BJ (cell line): ENCODE measurements at regions not wholly inside any gene's neighbourhood (a gene's known extent, or its start where the extent isn't known, plus 50 kb on each side); places are given as distances from the start of the nearest gene placed in this dataset.
A peak's percentile ranks its signal among the peaks of the same experiment; 100 is the strongest.

ENCODE experiments used
- CTCF ChIA-PET: fragments of 350-600 bp; formaldehyde crosslinking; extraction: SDS; loops from one replicate; lab custom pipeline; 2021; ENCODE audit warnings: antibody characterized with exemption, inconsistent platforms; lab: Yijun Ruan, JAX
- POLR2A ChIA-PET: fragments of 300-600 bp; sonication (Branson Sonifier 250); formaldehyde crosslinking; extraction: SDS; loops from one replicate; lab custom pipeline; 2021; ENCODE audit warnings: antibody characterized with exemption; lab: Charles Lee
- DNase-seq: peaks from one replicate; pipeline ENCODE4 v3.0.0-alpha.2; 2011; ENCODE audit warnings: low read depth
- H3K27me3 ChIP-seq: 2 replicates; pipeline ENCODE4 v1.6.0; 2011; ENCODE audit warnings: low read length; ENCODE audit not compliant: control insufficient read depth, insufficient read depth
- H3K36me3 ChIP-seq: 2 replicates; pipeline ENCODE4 v1.5.1; 2011; ENCODE audit warnings: low read length; ENCODE audit not compliant: control insufficient read depth, insufficient read depth
- H3K4me3 ChIP-seq: 2 replicates; pipeline ENCODE4 v1.5.1; 2011; ENCODE audit warnings: low read depth, mild to moderate bottlenecking, control low read depth, low read length
- TF ChIP-seq, protein P1 (sequence below): IDR thresholded peaks from 2 replicates; pipeline ENCODE4 v1.5.1; 2011; ENCODE audit warnings: low read depth, mild to moderate bottlenecking, control low read depth, inconsistent platforms, low read length, moderate library complexity; ENCODE audit not compliant: insufficient read depth

GRCh38 chr13:79646880-79647279 lies 165.9 kb downstream of the NDFIP2 start:
- ChIA-PET POLR2A (no interaction called here), CTCF (no interaction called here)
- no peaks in the 10 kb centered on the region for H3K36me3 ChIP-seq
- no peak for DNase-seq
- no peaks in the 10 kb centered on the region for H3K27me3 ChIP-seq
- H3K4me3 ChIP-seq, result no peak overlapping the region
- TF ChIP-seq, protein P1, sequence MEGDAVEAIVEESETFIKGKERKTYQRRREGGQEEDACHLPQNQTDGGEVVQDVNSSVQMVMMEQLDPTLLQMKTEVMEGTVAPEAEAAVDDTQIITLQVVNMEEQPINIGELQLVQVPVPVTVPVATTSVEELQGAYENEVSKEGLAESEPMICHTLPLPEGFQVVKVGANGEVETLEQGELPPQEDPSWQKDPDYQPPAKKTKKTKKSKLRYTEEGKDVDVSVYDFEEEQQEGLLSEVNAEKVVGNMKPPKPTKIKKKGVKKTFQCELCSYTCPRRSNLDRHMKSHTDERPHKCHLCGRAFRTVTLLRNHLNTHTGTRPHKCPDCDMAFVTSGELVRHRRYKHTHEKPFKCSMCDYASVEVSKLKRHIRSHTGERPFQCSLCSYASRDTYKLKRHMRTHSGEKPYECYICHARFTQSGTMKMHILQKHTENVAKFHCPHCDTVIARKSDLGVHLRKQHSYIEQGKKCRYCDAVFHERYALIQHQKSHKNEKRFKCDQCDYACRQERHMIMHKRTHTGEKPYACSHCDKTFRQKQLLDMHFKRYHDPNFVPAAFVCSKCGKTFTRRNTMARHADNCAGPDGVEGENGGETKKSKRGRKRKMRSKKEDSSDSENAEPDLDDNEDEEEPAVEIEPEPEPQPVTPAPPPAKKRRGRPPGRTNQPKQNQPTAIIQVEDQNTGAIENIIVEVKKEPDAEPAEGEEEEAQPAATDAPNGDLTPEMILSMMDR, result no peak

- TF ChIP-seq, protein P1, result no peak
- ChIA-PET POLR2A (no interaction called here), CTCF (no interaction called here)
- no peaks in the 10 kb centered on the region for H3K36me3 ChIP-seq
- no peak for DNase-seq
- no peaks in the 10 kb centered on the region for H3K27me3 ChIP-seq
- no peak overlapping the region for H3K4me3 ChIP-seq
Measured at GRCh38 chr13:79645569-79645968, 164.6 kb downstream of the NDFIP2 start.

GRCh38 chr13:79642596-79642995 lies 161.6 kb downstream of the NDFIP2 start:
- ChIA-PET CTCF (interaction anchor here (0.5 kb wide), 1 partner anchor 176 kb away, joined by 3 read pairs; no protein-coding TSS in a partner anchor), POLR2A (no interaction called here)

DNA sequence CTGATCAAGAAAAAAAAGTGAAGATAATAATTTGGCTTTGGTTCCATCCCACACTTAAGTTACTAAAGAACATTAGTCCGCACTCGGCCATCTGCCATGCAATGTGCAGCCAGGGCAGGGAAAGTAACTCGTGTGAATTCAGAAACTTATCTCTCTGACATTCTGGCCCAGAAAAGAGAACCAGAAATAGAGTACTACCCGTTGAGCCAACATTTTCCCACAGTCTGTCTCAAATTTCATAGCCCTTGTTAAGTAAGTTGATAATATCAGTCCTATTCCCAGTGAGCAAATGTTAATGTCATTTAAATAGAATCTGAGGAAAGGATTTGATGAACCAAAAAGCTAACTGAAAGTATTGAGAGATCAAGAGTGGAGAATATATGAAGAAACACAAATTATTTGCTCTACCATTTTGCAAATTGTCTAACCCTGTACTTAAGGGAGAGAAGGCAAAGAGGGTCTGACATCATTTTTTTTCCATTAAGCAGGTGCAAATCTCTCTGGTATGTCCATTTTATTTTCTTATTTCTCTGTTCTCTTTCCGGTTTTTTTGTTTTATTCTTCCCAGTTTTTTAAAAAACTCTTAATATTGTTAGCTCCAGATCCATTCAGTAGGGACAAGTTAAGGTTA lies 156.3 kb downstream of the NDFIP2 start:
- no peaks in the 10 kb centered on the region for H3K36me3 ChIP-seq
- ChIA-PET POLR2A (no interaction called here), CTCF (interaction anchor here (0.7 kb wide), 1 partner anchor 615 kb away, joined by 3 read pairs; no protein-coding TSS in a partner anchor)
- no peaks in the 10 kb centered on the region for H3K27me3 ChIP-seq
- H3K4me3 ChIP-seq, result no peak overlapping the region
- TF ChIP-seq, protein P1, result no peak
- DNase-seq, result no peak

More at GRCh38 chr13:79642596-79642995, 161.6 kb downstream of the NDFIP2 start:
- H3K4me3 ChIP-seq, result no peak overlapping the region
- no peak for DNase-seq
- H3K27me3 ChIP-seq, result no peaks in the 10 kb centered on the region
- H3K36me3 ChIP-seq, result no peaks in the 10 kb centered on the region
- TF ChIP-seq, protein P1, result no peak

GRCh38 chr13:79631051-79631659 lies 150.2 kb downstream of the NDFIP2 start:
- CTCF ChIA-PET, result interaction anchor here (0.7 to 1.6 kb wide), 4 partner anchors 21 to 712 kb away, joined by 3 to 4 read pairs (median 3); no protein-coding TSS in a partner anchor
- peak; percentile 82 for DNase-seq
- TF ChIP-seq, protein P1, result peak; percentile 40; the same call in 1 of the 2 replicates
- POLR2A ChIA-PET, result interaction anchor here (0.7 kb wide), 1 partner anchor 357 kb away, joined by 3 read pairs; no protein-coding TSS in a partner anchor
- Histone ChIP-seq H3K36me3 (no peaks in the 10 kb centered on the region), H3K27me3 (no peaks in the 10 kb centered on the region), H3K4me3 (no peak overlapping the region)
